ENCODE measurements at regions not wholly inside any gene's neighbourhood (a gene's known extent, or its start where the extent isn't known, plus 50 kb on each side); places are given as distances from the start of the nearest gene placed in this dataset.

DNA sequence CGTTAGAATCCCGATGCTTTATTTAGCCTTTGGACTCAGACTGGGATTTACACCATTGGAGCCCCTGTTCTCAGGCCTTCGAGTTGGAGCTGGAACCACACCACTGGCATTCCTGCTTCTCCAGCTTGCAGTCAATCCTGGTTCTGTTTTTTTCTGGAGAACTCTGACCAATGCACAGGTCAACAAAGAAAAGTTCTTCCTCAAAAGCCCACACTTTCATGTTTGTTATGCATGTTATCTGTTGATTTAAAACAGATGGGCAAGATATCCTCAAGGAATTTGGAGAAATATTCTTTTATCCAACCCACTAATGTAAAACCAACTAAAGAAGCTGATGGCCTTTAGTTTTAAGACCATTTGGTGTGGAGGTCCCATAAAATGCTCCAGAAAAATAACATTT is 205.7 kb downstream of the ANKRD60 start:
- TF ChIP-seq, protein P1, sequence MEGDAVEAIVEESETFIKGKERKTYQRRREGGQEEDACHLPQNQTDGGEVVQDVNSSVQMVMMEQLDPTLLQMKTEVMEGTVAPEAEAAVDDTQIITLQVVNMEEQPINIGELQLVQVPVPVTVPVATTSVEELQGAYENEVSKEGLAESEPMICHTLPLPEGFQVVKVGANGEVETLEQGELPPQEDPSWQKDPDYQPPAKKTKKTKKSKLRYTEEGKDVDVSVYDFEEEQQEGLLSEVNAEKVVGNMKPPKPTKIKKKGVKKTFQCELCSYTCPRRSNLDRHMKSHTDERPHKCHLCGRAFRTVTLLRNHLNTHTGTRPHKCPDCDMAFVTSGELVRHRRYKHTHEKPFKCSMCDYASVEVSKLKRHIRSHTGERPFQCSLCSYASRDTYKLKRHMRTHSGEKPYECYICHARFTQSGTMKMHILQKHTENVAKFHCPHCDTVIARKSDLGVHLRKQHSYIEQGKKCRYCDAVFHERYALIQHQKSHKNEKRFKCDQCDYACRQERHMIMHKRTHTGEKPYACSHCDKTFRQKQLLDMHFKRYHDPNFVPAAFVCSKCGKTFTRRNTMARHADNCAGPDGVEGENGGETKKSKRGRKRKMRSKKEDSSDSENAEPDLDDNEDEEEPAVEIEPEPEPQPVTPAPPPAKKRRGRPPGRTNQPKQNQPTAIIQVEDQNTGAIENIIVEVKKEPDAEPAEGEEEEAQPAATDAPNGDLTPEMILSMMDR (IDR thresholded peaks at IDR 0.05; ENCODE audit: low read depth, low read length), result no peak
- no peak for TF ChIP-seq EZH2phosphoT487 (IDR thresholded peaks at IDR 0.05; ENCODE audit: low read depth)
